Neural progenitor cell (in vitro differentiated cells): ENCODE measurements at regions not wholly inside any gene's neighbourhood (a gene's known extent, or its start where the extent isn't known, plus 50 kb on each side); places are given as distances from the start of the nearest gene placed in this dataset.
A peak's percentile ranks its signal among the peaks of the same experiment; 100 is the strongest.

ENCODE experiments used
- EZH2 ChIP-seq: fragments of 200-600 bp; sonication (generic); IDR thresholded peaks from 2 replicates; pipeline ENCODE4 v1.6.1; 2017; ENCODE audit warnings: antibody characterized with exemption, mild to moderate bottlenecking, moderate library complexity
- EZH2phosphoT487 ChIP-seq: fragments of 200-600 bp; sonication (generic); IDR thresholded peaks from 2 replicates; pipeline ENCODE4 v1.6.1; 2017; ENCODE audit warnings: antibody characterized with exemption
- TF ChIP-seq, protein P1 (sequence below): fragments of 200-600 bp; sonication (generic); IDR thresholded peaks from 2 replicates; pipeline ENCODE4 v1.5.1; 2017; ENCODE audit warnings: antibody characterized with exemption, mild to moderate bottlenecking

DNA sequence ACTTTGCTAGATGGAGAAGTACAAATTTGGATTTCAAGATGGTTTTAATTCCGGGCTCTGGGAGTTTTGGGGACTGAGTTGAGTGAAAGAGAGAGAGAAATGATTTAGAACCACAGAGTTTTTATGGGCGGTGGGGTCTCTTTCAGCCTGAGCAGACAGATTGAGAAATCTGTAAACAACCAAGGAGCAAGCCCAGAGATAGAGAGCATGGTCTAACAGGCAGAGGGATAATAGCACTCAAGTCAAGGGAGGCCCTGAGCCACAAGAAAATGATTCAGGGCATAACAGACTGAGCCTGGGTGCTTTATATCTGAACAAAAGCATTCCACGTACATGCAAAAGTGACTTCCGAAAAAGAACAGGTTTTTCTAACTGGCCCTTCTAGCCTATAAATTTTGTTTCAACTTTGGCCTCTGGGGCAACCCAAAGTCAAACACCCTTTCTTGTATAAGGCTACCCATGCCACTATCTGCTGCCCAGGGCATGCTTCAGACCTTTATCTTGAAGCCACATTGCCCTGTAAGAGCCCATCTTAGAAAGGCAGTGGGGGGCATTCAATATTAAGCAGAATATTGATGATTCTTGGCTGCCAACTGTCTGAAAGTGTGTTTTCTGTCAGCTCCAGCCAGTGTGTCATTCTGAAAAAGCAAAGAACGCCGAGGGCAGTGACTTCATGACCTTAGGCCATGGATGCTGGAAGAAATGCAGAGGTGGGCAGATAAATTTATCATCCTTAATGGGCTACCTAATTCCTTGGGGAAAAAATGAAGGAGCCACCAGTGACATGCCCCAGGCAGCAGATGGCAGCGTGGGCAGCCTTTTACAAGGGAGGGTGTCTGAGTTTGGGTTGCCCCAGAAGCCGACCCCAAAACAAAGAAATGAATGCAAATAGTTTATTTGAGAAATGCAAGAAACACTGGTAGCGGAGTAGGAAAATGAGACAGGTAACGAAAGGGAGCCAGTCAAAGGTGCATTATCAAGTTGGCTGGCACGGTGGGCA lies 637.6 kb downstream of the MID1IP1 start:
- TF ChIP-seq EZH2 (no peak), EZH2phosphoT487 (no peak)
- TF ChIP-seq, protein P1, sequence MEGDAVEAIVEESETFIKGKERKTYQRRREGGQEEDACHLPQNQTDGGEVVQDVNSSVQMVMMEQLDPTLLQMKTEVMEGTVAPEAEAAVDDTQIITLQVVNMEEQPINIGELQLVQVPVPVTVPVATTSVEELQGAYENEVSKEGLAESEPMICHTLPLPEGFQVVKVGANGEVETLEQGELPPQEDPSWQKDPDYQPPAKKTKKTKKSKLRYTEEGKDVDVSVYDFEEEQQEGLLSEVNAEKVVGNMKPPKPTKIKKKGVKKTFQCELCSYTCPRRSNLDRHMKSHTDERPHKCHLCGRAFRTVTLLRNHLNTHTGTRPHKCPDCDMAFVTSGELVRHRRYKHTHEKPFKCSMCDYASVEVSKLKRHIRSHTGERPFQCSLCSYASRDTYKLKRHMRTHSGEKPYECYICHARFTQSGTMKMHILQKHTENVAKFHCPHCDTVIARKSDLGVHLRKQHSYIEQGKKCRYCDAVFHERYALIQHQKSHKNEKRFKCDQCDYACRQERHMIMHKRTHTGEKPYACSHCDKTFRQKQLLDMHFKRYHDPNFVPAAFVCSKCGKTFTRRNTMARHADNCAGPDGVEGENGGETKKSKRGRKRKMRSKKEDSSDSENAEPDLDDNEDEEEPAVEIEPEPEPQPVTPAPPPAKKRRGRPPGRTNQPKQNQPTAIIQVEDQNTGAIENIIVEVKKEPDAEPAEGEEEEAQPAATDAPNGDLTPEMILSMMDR: peak; percentile 57
